PC-9 (cell line): ENCODE measurements at regions not wholly inside any gene's neighbourhood (a gene's known extent, or its start where the extent isn't known, plus 50 kb on each side); places are given as distances from the start of the nearest gene placed in this dataset.

Experiments
- CTCF ChIP-seq: fragments of 200-600 bp; sonication (generic); conservative IDR thresholded peaks from 2 replicates; pipeline ENCODE4 v1.6.1; 2017; ENCODE audit warnings: mixed run types, antibody characterized with exemption, mild to moderate bottlenecking, moderate library complexity
- EZH2 ChIP-seq: fragments of 200-600 bp; sonication (generic); IDR thresholded peaks from 2 replicates; pipeline ENCODE4 v1.8.0; 2017; ENCODE audit warnings: antibody characterized with exemption, low read depth

GRCh38 chr13:62684359-62684758, 1268.7 kb upstream of the PCDH20 start:
- TF ChIP-seq CTCF (no peak), EZH2 (no peak)
